ENCODE measurements at regions not wholly inside any gene's neighbourhood (a gene's known extent, or its start where the extent isn't known, plus 50 kb on each side); places are given as distances from the start of the nearest gene placed in this dataset.

GRCh38 chr1:106986603-106987002 is 69.9 kb upstream of the PRMT6 start:
- TF ChIP-seq POLR2AphosphoS5 (IDR thresholded peaks at IDR 0.05; ENCODE audit: low read depth, low read length) = no peak
- no peak for TF ChIP-seq SIN3A (IDR thresholded peaks at IDR 0.05; ENCODE audit: borderline replicate concordance, insufficient read depth, low read length)
- no peak for TF ChIP-seq REST (IDR thresholded peaks at IDR 0.05; ENCODE audit: insufficient read depth in 1 of 2, low read depth in 2 of 2, low read length in 2 of 2)
- no peak for TF ChIP-seq TAF1 (IDR thresholded peaks at IDR 0.05; ENCODE audit: borderline replicate concordance, insufficient read depth, low read length)
